B cell (primary cell): ENCODE measurements at regions not wholly inside any gene's neighbourhood (a gene's known extent, or its start where the extent isn't known, plus 50 kb on each side); places are given as distances from the start of the nearest gene placed in this dataset.

Experiments
- ATAC-seq: fragments of 200-7000 bp; cut with Tn5 transposase; one replicate; pipeline ENCODE4 v1.10.0; 2021; ENCODE audit warnings: low read depth, mild to moderate bottlenecking, moderate number of reproducible peaks, moderate library complexity
- CTCF ChIA-PET: fragments of 350-600 bp; sonication (Branson Sonifier 250); formaldehyde crosslinking; loops from one replicate; lab custom pipeline; 2021; ENCODE audit warnings: antibody characterized with exemption, inconsistent platforms; lab: Charles Lee
- POLR2A ChIA-PET: fragments of 350-600 bp; sonication (Branson Sonifier 250); formaldehyde crosslinking; loops from one replicate; lab custom pipeline; 2021; ENCODE audit warnings: antibody characterized with exemption; lab: Charles Lee
- DNase-seq: peaks from one replicate; pipeline ENCODE4 v3.0.0; 2013
- H2AFZ ChIP-seq: 2 replicates; pipeline ENCODE4 v1.6.1; 2012; ENCODE audit warnings: mild to moderate bottlenecking, low read depth, low read length; ENCODE audit not compliant: insufficient read depth, poor library complexity, severe bottlenecking
- H3K27ac ChIP-seq, 2 donors: 1 replicate in 1 of 2; 2 replicates in 1 of 2; pipeline ENCODE4 v1.5.1; 2012 to 2013; ENCODE audit warnings: low read length in 2 of 2, mild to moderate bottlenecking in 2 of 2, moderate library complexity in 1 of 2
- H3K27me3 ChIP-seq, 4 experiments: fragments of 200-600 bp in 1 of 4; sonication (generic) in 1 of 4; replicated peaks in 1 of 4; 1 replicate in 2 of 4; 2 replicates in 2 of 4; pipeline versions ENCODE4 v1.6.1 to v1.7.0; 2013 to 2016; ENCODE audit warnings: low read length in 3 of 4, mild to moderate bottlenecking in 2 of 4, mixed read lengths in 1 of 4, moderate library complexity in 1 of 4; ENCODE audit not compliant: insufficient read depth in 4 of 4, control insufficient read depth in 3 of 4; ENCODE audit errors: control extremely low read depth in 1 of 4
- H3K36me3 ChIP-seq, 2 experiments: replicated peaks in 1 of 2; 1 replicate in 1 of 2; 2 replicates in 1 of 2; pipeline versions ENCODE4 v1.6.1 to v1.7.1; 2013; ENCODE audit warnings: low read length in 1 of 2; ENCODE audit not compliant: insufficient read depth in 2 of 2, control insufficient read depth in 1 of 2; ENCODE audit errors: control extremely low read depth in 1 of 2, extremely low read depth in 1 of 2
- H3K4me1 ChIP-seq, 2 donors: fragments of 200-600 bp in 1 of 2; sonication (generic) in 1 of 2; 1 replicate in 1 of 2; 2 replicates in 1 of 2; pipeline versions ENCODE4 v1.5.1 to v1.6.1; 2013 to 2017; ENCODE audit warnings: low read length in 2 of 2; ENCODE audit not compliant: control insufficient read depth in 2 of 2, insufficient read depth in 2 of 2
- H3K4me2 ChIP-seq: replicated peaks from 2 replicates; pipeline ENCODE3; 2012; ENCODE audit warnings: mild to moderate bottlenecking, low read depth, low read length; ENCODE audit not compliant: poor library complexity, severe bottlenecking
- H3K4me3 ChIP-seq, 5 experiments: fragments of 200-600 bp in 1 of 5; sonication (generic) in 1 of 5; 1 replicate in 3 of 5; 2 replicates in 2 of 5; pipeline versions ENCODE4 v1.5.1 to v1.7.0; 2011 to 2016; ENCODE audit warnings: low read length in 4 of 5, mild to moderate bottlenecking in 4 of 5, low read depth in 2 of 5, control low read depth in 1 of 5, moderate library complexity in 1 of 5; ENCODE audit not compliant: insufficient read depth in 1 of 5; ENCODE audit errors: control extremely low read depth in 1 of 5, extremely low read depth in 1 of 5
- H3K79me2 ChIP-seq: fragments of 200-600 bp; sonication (generic); one replicate; pipeline ENCODE4 v1.6.0; 2016; ENCODE audit warnings: low read length; ENCODE audit not compliant: control insufficient read depth, insufficient read depth
- H3K9ac ChIP-seq: fragments of 200-600 bp; sonication (generic); 2 replicates; pipeline ENCODE4 v1.6.1; 2017; ENCODE audit warnings: mild to moderate bottlenecking, low read length, moderate library complexity
- H3K9me3 ChIP-seq, 3 donors: one replicate each; pipeline versions ENCODE4 v1.6.1 to v1.7.1; 2013; ENCODE audit warnings: low read length in 2 of 3; ENCODE audit not compliant: control insufficient read depth in 2 of 3, insufficient read depth in 1 of 3; ENCODE audit errors: control extremely low read depth in 1 of 3
- H4K20me1 ChIP-seq: 2 replicates; pipeline ENCODE4 v1.6.0; 2012; ENCODE audit warnings: mild to moderate bottlenecking, low read length; ENCODE audit not compliant: insufficient read depth, control insufficient read depth, poor library complexity, severe bottlenecking
- H3K27ac Mint-ChIP-seq: one replicate; pipeline ENCODE4 v1.8.0; 2021; ENCODE audit warnings: mixed read lengths
- H3K27me3 Mint-ChIP-seq: one replicate; pipeline ENCODE4 v1.8.0; 2021; ENCODE audit warnings: mixed read lengths
- H3K4me1 Mint-ChIP-seq: one replicate; pipeline ENCODE4 v1.8.0; 2021; ENCODE audit warnings: mixed read lengths
- H3K4me3 Mint-ChIP-seq: one replicate; pipeline ENCODE4 v1.8.0; 2021; ENCODE audit warnings: mixed read lengths
- H3K9me3 Mint-ChIP-seq: one replicate; pipeline ENCODE4 v1.8.0; 2022; ENCODE audit warnings: mixed read lengths; ENCODE audit not compliant: insufficient read depth
- CTCF ChIP-seq: fragments of 200-600 bp; IDR thresholded peaks from one replicate; pipeline ENCODE4 v1.8.0; 2022; ENCODE audit warnings: antibody characterized with exemption, mild to moderate bottlenecking
- EZH2 ChIP-seq: IDR thresholded peaks from 2 replicates; pipeline ENCODE4 v1.6.1; 2012; ENCODE audit warnings: borderline replicate concordance, low read depth, mild to moderate bottlenecking, moderate library complexity, low read length; ENCODE audit not compliant: insufficient read depth, poor library complexity, severe bottlenecking
- WGBS: methylation state at CpG from one replicate; pipeline ENCODE4 v1.1.5; 2013; ENCODE audit warnings: missing lambda C conversion rate; ENCODE audit not compliant: insufficient coverage; 5-methylcytosine and 5-hydroxymethylcytosine counted together
- intact Hi-C: fragments of 100-400 bp; cut with micrococcal nuclease; formaldehyde crosslinking; loops from one replicate; pipeline ENCODE4 v1.10.0; 2022

DNA sequence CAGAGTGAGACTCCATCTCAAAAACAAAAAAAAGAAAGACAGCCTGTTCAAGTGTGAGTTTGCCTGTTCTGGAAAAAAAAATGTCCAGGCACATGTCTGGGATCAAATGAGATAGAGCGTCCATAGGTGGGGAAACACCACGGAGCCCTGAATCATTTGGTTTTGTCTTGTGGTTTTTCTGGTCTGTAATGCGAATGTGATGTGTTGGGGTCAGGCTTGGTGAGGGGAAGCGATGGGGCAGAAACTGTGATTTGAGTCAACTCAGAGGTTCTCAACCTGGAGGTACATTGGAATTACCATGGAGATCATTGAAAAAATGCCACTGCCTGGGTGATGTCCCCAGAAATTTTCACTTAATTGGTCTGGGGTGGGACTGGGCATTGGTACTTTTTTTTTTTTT, 183.9 kb upstream of the PWP1 start:
- H3K27me3 Mint-ChIP-seq, result peaks cover 2% of the 10 kb centered on the region
- Histone ChIP-seq H3K9me3 (no peaks in the 10 kb centered on the region), H4K20me1 (no peaks in the 10 kb centered on the region), H3K36me3 (no peaks in the 10 kb centered on the region), H3K27ac (no peak overlapping the region), H3K79me2 (no peaks in the 10 kb centered on the region), H3K4me3 (no peak overlapping the region), H3K4me1 (no peaks in the 10 kb centered on the region), H3K27me3 (no peaks in the 10 kb centered on the region), H3K9ac (no peak overlapping the region), H3K4me2 (no peak overlapping the region), H2AFZ (no peak overlapping the region)
- H3K4me3 Mint-ChIP-seq, result no peak overlapping the region
- H3K9me3 Mint-ChIP-seq, result peaks cover 3% of the 10 kb centered on the region
- WGBS, result 34% methylated on average over 4 of the region's 4 CpGs
- DNase-seq (no peak), ATAC-seq (no peak)
- intact Hi-C loops, result no loop called here
- ChIA-PET CTCF (no interaction called here), POLR2A (no interaction called here)
- no peaks in the 10 kb centered on the region for H3K4me1 Mint-ChIP-seq
- TF ChIP-seq CTCF (no peak), EZH2 (no peak)
- H3K27ac Mint-ChIP-seq, result no peak overlapping the region

DNA sequence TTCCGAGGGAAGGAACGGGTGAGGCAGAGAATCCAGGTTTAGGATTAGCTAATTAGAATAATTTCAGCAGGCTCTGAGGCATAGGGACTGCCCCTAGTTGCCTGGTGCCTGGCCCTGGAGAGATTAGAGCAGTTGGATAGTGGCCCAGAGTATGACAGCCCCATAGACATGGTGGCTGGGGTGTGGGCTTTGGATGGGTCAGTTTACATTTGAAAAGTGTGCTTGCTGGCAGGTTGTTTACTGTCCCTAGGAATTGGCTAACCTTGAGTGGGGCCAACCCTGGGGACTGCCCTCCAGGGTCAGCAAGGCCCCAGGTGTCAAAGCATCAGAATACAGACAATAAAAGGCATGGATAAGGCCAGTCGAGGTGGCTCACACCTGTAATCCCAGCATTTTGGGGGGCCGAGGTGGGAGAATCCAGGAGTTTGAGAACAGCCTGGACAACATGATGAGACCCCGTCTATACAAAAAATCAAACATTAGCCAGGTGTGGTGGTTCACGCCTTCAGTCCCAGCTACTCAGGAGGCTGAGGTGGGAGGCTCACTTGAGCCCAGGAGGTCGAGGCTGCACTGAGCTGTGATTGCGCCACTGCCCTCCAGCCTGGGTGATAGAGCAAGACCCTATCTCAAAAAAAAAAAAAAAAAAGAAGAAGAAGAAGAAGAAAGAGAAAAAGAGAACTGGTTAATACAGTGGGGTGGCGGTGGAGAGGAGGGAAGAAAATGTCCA, 182.3 kb upstream of the PWP1 start:
- no peaks in the 10 kb centered on the region for H3K9me3 ChIP-seq
- H3K4me2 ChIP-seq, result no peak overlapping the region
- Mint-ChIP-seq H3K9me3 (no peaks in the 10 kb centered on the region), H3K27me3 (peaks cover 15% of the 10 kb centered on the region), H3K4me1 (no peaks in the 10 kb centered on the region), H3K4me3 (no peak overlapping the region), H3K27ac (no peak overlapping the region)
- no peak overlapping the region for H3K27ac ChIP-seq
- no peaks in the 10 kb centered on the region for H3K4me1 ChIP-seq
- DNase-seq (no peak), ATAC-seq (no peak)
- ChIA-PET CTCF (no interaction called here), POLR2A (no interaction called here)
- H3K4me3 ChIP-seq, result no peak overlapping the region
- TF ChIP-seq CTCF, result no peak
- TF ChIP-seq EZH2, result no peak
- no peak overlapping the region for H3K9ac ChIP-seq
- H3K79me2 ChIP-seq, result no peaks in the 10 kb centered on the region
- H3K36me3 ChIP-seq, result no peaks in the 10 kb centered on the region
- H2AFZ ChIP-seq, result no peak overlapping the region
- 90% methylated on average over 5 of the region's 9 CpGs for WGBS
- H3K27me3 ChIP-seq, result no peaks in the 10 kb centered on the region
- intact Hi-C loops, result no loop called here
- no peaks in the 10 kb centered on the region for H4K20me1 ChIP-seq
